ENCODE measurements at regions not wholly inside any gene's neighbourhood (a gene's known extent, or its start where the extent isn't known, plus 50 kb on each side); places are given as distances from the start of the nearest gene placed in this dataset.
"Not testable (repeated sequence)": the region's sequence is repeated elsewhere in the genome, so short reads cannot be mapped to it uniquely, and the experiment has no call there.

GRCh38 chr11:134496058-134496457 is 84.0 kb upstream of the B3GAT1 start:
- not testable (repeated sequence) for TF ChIP-seq POLR2A (IDR thresholded peaks at IDR 0.05)
- TF ChIP-seq, protein P1, sequence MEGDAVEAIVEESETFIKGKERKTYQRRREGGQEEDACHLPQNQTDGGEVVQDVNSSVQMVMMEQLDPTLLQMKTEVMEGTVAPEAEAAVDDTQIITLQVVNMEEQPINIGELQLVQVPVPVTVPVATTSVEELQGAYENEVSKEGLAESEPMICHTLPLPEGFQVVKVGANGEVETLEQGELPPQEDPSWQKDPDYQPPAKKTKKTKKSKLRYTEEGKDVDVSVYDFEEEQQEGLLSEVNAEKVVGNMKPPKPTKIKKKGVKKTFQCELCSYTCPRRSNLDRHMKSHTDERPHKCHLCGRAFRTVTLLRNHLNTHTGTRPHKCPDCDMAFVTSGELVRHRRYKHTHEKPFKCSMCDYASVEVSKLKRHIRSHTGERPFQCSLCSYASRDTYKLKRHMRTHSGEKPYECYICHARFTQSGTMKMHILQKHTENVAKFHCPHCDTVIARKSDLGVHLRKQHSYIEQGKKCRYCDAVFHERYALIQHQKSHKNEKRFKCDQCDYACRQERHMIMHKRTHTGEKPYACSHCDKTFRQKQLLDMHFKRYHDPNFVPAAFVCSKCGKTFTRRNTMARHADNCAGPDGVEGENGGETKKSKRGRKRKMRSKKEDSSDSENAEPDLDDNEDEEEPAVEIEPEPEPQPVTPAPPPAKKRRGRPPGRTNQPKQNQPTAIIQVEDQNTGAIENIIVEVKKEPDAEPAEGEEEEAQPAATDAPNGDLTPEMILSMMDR (IDR thresholded peaks at IDR 0.05), result not testable (repeated sequence)

Data from right lobe of liver (tissue), 4 donors.